ENCODE measurements at regions not wholly inside any gene's neighbourhood (a gene's known extent, or its start where the extent isn't known, plus 50 kb on each side); places are given as distances from the start of the nearest gene placed in this dataset.
A peak's percentile ranks its signal among the peaks of the same experiment; 100 is the strongest.

DNA sequence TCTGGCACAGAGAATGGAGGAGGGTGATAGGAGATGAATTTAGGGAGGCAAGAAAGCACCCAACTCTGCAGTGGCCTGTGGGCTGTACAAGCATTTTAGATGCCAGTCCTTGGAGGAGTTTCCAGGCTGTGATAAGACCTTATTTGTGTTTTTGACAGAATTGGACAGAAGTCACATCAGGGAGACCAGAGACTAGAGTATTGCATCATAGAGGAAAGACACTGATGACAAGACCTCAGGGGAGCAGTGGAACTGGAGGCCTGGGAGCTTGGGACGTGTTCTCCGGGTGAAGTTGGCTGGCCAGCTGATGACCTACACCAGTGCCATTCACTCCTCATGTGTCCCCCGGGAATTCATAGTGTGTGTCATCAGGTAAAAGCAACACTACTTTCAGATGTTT, 284.0 kb upstream of the ZFP42 start:
- H4K5ac ChIP-seq (ENCODE audit: low read depth, low read length) = no peak overlapping the region
- no peak overlapping the region for H2BK120ac ChIP-seq (ENCODE audit: low read depth, low read length)
- H3K36me3 ChIP-seq (ENCODE audit: control insufficient read depth, insufficient read depth, low read length) = no peaks in the 10 kb centered on the region
- DNase-seq (no peak), ATAC-seq (ENCODE audit: low read depth) (no peak)
- no peak overlapping the region for H2AK9ac ChIP-seq (replicated peaks; ENCODE audit: low read depth, low read length, poor library complexity)
- no peak overlapping the region for H3K14ac ChIP-seq (replicated peaks; ENCODE audit: low read depth, low read length)
- ChIA-PET CTCF (interaction anchor here (0.6 kb wide), 1 partner anchor 1218 kb away, joined by 3 read pairs; no protein-coding TSS in a partner anchor), POLR2A (ENCODE audit: unreplicated experiment) (no interaction called here)
- H3K4me3 ChIP-seq (ENCODE audit: insufficient read depth, low read depth, low read length) = no peak overlapping the region
- no peak overlapping the region for H2BK15ac ChIP-seq (ENCODE audit: low read depth, low read length)
- no peak overlapping the region for H3K4ac ChIP-seq (ENCODE audit: low read depth, low read length)
- no peaks in the 10 kb centered on the region for H3K79me1 ChIP-seq (ENCODE audit: low read depth in 1 of 2, low read length in 2 of 2)
- H3K9ac ChIP-seq (ENCODE audit: low read depth, low read length) = no peak overlapping the region
- no peak overlapping the region for H3K18ac ChIP-seq (ENCODE audit: low read depth, low read length)
- in situ Hi-C loops (cut with MboI; ENCODE audit: low sequenced_read_pairs) (no loop called here), intact Hi-C loops (cut with micrococcal nuclease) (no loop called here), dilution Hi-C loops (cut with HindIII; ENCODE audit: low sequenced_read_pairs, unreplicated experiment) (no loop called here)
- H2BK5ac ChIP-seq (ENCODE audit: low read depth, low read length, poor library complexity, severe bottlenecking) = no peak overlapping the region
- no peaks in the 10 kb centered on the region for H3K9me3 ChIP-seq (ENCODE audit: control insufficient read depth, insufficient read depth, low read length)
- 89% methylated on average over 3 of the region's 3 CpGs; no CpG with 5 or more reads in 1 of the 2 experiments for WGBS, 2 experiments (ENCODE audit: extremely low coverage in 2 of 2, insufficient read length in 1 of 2)
- no peak overlapping the region for H4K91ac ChIP-seq (ENCODE audit: insufficient read depth, low read depth, low read length)
- H2BK20ac ChIP-seq (ENCODE audit: low read depth, low read length) = no peak overlapping the region
- TF ChIP-seq NFE2L2 (IDR thresholded peaks at IDR 0.05; ENCODE audit: low read depth, low read length) (no peak), CEBPB (IDR thresholded peaks at IDR 0.05; ENCODE audit: low read depth, low read length) (peak; percentile 60; the same call in 1 of the 2 replicates)
- H4K20me1 ChIP-seq (ENCODE audit: insufficient read depth, low read length) = no peaks in the 10 kb centered on the region
- no peaks in the 10 kb centered on the region for H3K9me1 ChIP-seq (ENCODE audit: insufficient read depth, low read length)
- H3K4me2 ChIP-seq (ENCODE audit: low read depth, low read length) = no peak overlapping the region
- no peak overlapping the region for H2AFZ ChIP-seq (replicated peaks; ENCODE audit: low read length, poor library complexity)
- no peaks in the 10 kb centered on the region for H3K4me1 ChIP-seq (ENCODE audit: control insufficient read depth, insufficient read depth, low read length)
- H3K27me3 ChIP-seq (ENCODE audit: control insufficient read depth, insufficient read depth, low read length) = no peaks in the 10 kb centered on the region
- no peak overlapping the region for H3K23ac ChIP-seq (ENCODE audit: low read depth, low read length)
- no peak overlapping the region for H2AK5ac ChIP-seq (ENCODE audit: low read depth, low read length)
- BruUV-seq (replicated peaks) = no TSS peak
- no peak overlapping the region for H3K27ac ChIP-seq (ENCODE audit: insufficient read depth, low read length)
- H4K8ac ChIP-seq (ENCODE audit: low read depth in 2 of 2, low read length in 2 of 2) = no peak overlapping the region
- H3K56ac ChIP-seq (ENCODE audit: extremely low read depth, insufficient read depth, low read length) = no peak overlapping the region
